M059J (cell line): ENCODE measurements at regions not wholly inside any gene's neighbourhood (a gene's known extent, or its start where the extent isn't known, plus 50 kb on each side); places are given as distances from the start of the nearest gene placed in this dataset.
"Not testable (repeated sequence)": the region's sequence is repeated elsewhere in the genome, so short reads cannot be mapped to it uniquely, and the experiment has no call there.

Experiments
- DNase-seq: peaks from one replicate; pipeline ENCODE4 v3.0.0-alpha.2; 2012; ENCODE audit warnings: low read depth

DNA sequence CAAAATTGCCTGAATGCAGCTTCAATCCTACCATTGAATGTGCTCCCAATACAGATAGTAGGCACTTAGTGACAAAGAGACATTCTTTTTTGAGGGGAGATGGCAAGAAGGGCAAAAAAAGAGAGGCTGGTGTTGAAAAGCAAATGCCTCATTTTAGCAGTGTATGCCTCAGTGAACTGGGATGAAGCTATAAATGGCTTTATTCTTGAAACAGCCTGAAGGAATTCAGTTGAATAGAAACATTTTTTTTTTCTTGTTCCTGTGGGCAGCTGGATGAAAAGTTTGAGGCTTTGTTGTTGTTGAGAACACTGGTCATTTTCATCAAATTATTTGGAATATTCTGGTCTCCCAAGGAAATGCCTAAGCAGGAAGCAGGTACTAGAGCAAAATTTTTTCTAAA lies 228.9 kb downstream of the RNF144A start:
- no peak for DNase-seq

DNA sequence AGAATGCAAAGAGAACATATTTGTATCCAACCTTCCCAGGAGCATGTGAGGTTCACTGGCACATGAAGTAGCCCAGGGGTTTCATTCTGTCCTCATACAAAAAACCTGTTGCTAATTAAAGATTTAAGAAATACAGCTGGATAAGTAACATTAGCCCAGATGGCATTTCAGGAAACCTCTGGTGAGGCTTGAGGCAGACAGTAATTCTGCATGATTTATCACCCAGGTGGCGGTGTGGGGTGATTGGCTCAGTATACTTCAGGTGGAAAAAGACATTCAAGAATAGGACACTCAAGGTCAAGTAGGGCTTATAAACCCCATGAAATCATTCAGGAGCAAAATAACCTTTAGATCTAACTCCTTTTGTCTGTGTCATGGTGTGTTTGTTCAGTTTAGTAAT lies 237.4 kb downstream of the RNF144A start:
- DNase-seq = no peak

DNA sequence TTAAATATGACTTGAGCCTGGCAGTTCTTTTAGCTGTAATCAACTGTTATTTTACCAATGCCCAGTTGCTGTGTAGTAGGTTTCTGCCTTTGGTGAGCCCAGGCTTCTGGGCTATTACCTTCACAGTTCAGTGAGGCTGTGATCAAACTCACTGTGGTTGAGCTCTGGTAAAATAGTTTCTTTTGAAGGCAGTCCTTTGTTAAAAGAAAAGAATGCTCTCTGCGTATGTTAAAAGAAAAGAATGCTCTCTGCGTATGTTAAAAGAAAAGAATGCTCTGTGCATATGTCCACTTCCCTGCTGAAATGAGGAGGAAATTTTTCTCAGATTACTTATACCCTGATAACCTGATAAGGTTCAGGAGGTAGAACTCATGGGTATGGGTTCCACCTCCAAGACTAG lies 244.3 kb downstream of the RNF144A start:
- no peak for DNase-seq

DNA sequence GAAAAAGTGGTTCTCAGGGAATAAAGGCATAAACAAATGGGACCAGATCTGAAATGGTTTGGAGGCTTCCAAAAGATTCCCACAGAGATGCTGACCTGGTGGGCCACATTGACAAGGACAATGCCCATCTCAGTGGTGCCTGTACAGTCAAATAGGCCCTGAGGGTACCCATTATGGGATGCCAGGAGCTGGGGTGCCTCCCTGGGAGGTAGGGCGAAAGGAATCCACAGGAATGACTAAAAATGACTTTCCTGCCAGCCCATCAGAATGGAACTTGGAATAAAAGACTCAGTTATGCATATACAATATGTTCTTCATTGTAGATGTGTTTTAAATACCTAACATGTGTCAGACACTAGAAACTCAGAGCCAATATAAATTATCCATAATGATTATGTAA lies 248.5 kb downstream of the RNF144A start:
- DNase-seq = peak; percentile 38

DNA sequence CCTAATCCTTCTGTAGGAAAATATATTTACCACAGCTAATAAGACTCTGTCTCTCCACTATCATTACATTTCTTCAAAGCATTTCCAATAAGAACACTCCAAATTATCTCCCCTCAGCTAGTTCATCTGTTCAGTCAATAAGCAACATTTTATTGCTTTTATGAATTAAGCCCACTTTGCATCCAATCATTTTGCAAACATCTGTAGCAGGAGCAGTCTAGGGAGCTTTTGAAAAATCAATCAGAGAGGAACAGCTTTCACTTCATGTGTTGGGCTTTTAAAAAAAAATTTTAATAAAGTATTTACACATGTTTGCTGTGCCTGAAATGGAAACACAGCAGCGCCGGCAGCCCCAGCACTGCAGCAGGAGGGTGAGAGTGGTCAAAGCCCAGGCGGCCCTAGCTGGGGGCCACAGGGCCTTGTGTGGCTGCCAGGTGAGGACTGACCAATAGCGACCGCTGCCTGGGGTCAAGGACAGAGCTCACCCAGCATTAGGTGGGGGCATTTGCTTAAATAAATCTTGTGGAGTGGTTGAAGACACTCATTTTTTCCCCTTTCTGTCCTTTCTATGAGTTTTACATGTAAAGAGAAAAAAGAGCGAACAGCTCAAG lies 250.7 kb downstream of the RNF144A start:
- DNase-seq = no peak

DNA sequence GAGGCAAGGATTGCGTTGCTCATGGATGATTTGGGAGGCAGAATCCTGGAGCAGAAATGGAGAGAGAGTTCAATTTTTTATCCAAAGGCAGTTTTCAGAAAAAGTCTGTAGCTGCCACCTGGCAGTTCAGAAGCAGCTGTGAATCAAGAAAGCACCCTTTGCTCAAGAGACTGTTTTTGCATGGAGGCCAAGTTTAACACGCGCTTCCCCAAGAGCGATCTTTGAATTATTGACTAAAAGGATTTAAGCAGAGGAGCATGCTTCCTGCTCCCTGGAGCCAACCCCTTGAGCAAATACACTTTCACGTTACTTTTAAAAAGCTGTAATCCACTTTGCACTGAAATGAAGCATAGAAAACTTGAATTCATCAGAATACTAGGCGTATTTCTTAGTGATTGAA lies 252.4 kb downstream of the RNF144A start:
- DNase-seq = no peak

DNA sequence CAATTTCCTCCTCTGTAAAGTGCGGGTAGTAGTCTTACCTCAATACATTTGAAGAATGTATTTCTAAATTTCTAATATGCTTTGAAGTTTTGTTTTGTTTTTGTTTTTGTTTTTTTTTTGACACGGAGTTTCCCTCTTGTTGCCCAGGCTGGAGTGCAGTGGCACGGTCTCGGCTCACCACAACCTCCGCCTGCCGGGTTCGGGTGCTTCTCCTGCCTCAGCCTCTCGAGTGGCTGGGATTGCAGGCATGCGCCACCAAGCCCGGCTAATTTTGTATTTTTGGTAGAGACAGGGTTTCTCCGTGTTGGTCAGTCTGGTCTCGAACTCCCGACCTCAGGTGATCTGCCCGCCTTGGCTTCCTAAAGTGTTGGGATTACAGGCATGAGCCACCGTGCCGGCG lies 261.8 kb downstream of the RNF144A start:
- DNase-seq = not testable (repeated sequence)

DNA sequence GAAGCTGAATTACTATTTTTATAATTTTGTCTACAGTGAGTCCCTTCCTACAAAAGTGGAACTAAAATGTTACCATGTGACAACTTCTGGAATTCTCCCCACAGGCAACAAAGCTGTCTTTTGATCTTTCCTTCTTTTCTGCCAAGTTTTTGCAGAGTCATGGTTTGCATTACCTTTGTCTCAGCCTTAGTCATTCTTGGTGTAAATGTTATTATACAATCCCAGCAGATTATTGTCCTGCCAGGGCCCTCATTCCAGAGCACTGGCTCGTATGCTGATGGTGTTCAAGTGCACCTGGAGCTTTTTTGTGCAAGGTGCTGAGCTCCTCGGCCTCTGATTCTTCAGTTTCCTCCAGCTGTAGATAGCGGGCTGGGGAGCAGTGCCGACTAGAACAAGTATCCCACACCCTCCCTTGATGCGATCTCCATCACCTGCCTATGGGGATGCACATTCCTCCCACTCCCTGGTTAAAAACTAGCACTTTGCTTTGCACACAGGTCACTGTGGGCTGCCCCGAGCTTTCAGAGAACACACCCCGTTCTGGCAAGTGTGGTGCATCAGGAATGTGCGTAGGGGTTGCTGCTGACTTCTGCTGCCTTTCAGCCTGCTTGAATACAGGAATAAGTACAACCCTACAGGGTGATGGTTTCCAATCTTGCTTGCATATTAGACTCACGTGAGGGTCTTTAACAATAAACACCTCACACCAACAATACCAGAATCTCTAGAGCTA lies 263.6 kb downstream of the RNF144A start:
- peak; percentile 64 for DNase-seq

DNA sequence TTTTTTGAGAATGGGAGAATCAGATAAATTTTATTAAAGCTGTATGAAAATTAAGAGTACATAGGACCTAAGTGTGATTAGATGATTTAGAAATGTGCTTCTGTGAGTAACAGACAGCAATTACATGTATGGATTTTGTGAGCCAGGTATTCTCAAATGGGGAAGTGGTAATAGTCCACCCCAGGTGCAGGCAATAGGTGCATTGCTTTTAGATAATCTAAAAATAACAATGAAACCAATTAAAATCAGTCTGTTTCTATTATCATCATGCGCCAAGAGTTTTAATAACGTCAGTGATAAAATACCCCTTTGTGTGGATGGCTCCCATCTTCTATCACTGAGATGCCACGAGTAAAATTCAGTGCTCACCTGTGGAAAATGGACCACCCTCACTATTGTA lies 265.3 kb downstream of the RNF144A start:
- DNase-seq = no peak

DNA sequence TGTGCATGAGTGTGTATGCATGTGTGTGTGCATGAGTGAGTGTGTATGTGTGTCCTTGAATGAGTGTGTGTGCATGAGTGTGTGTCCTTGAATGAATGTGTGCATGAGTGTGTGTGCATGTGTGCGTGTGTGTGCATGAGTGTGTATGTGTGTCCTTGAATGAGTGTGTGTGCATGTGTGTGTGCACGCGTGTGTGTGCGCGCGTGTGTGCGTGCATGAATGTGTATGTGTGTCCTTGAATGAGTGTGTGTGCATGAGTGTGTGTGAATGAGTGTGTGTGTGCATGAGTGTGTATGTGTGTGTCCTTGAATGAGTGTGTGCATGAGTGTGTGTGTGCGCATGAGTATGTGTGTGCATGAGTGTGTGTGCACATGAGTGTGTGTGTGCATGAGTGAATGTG lies 271.9 kb downstream of the RNF144A start:
- no peak for DNase-seq

DNA sequence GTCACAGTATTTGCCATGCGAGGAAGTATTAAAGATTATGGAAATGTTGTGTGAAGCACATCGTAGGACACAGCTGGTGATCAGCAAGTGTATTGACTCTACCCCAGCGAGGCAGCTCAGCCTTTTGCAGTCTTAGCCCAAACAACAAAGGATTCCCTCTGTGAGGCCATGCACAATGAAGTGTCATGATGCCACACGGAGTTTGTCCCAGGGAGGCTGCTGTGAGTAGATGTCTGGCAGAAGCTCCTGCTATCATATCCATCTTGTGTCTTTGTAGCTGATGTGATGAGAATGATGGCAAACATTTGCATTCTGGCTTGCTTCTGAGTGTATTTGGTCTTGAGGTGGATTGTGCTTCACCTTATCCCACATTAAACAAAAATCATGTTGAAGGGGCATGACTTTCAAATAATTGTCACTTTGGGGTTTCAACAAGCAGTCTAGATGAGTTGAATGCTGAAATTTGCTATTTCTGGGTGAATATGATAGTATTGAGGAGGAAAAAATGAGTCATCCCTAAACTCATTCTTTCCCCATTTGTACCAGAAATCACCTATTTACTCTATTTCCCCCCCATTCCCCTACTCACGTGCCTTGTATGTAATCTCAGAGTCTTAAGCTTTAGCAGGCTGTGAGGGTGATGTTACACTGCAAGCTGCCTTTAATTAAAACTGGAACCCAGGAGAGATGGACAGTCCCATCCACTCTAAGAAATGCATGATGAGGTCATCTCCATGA lies 273.5 kb downstream of the RNF144A start:
- no peak for DNase-seq

DNA sequence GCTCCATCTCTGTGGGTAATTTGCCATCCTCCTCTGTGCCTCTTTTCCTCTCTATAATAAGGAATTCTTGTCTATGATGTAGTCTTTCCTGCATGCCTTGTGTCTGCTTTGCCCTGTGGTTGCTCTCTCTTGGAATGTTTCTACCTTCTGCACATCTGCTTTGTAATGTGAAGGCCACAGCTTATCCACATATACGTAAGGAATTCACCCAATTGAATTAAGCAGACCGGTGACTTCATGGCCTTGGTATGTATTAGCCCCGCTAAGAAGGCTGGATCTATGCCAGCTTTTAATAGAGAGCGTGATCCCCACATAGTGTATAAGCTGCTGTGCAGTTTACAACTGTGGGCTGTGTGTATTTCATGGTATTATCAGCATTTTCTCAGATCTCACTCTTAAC lies 274.7 kb downstream of the RNF144A start:
- peak; percentile 71 for DNase-seq

DNA sequence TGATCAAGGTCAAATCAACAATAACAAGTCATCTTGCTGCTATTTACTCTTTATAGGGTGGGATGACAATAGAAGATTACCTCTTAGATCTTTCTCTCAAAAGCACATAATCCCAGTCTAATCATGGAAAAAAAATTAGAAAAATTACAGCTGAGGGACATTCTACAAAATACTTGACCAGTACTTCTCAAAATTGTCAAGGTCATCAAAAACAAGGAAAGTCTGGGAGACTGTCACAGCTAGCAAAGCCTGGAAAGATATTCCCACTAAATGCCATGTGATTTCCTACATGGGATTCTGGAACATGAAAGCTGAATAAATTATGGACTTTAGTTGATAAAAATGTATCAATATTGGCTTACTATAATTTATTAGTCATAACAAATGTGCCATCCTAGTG lies 276.2 kb downstream of the RNF144A start:
- no peak for DNase-seq

DNA sequence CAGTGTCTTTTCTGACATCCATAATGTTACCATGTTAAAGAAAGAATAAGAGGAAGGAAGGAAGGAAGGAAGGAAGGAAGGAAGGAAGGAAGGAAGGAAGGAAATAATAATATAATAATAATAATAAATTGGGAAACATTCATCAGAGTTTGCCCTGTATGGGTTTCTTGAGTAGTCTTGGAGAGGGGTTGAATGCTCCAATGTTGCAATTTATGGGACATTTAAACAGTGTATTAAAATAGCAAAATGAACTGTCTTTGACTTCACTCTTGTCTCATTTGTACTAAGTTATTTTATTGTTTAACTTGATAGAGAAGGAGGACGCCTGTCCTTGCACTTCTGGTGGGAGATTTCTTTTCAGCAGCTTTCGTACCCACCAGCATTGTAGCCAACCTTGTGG lies 277.7 kb downstream of the RNF144A start:
- DNase-seq = no peak

DNA sequence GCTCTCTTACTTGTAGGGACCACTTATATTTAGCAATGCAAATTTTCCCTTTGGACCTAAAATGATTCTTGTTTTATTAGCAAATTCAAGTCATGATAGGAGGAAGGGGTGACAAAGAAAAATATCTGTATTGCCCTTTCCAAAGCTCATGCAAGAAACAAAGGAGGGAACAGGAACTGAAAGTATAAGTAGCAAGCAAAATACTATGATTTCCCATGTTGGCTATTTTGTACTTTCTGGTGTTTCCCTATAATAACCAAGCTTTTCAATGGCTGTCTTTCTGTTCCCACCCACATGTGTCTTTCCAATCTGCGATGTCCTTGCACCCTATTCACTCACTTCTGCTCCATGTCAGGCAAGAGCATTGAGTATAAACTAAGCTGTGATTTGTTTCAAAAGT lies 279.7 kb downstream of the RNF144A start:
- DNase-seq = no peak

DNA sequence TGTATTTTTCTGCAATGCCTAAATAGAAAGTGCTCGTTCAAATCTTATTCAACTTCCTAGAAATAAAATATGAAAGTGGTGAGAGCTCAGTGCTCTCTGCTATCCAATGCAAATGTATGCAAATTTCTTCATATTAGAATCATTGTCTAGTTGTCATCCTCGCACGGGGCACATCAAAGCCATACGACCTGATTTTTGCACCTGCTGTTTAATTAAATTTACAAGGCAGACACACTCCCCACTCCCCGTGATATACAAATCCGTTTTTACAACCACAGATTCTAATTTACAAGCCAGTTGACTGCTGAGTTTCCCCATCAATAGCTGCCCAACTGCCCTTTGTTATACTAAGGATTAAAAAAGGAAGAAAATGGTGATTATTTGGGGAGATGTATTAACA lies 284.6 kb downstream of the RNF144A start:
- no peak for DNase-seq

DNA sequence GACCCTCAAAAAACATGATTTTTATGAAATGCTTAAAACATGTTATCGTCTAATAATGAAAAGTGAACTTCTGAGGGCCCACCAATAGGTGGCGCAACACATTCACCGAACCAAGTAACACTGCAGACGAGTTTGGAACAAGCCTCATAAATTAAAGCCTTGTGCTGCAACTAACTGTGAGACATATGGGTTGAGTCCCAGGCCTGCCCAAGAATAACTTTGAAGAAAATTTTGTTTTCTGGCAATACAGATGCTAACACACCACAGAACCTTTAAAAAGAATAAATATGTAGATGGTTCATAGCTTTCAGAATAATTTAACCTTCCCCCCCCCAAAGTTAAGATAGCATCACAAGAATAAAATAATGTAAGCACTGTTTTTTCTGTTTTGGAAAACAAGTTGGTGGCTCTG lies 285.9 kb downstream of the RNF144A start:
- peak; percentile 31 for DNase-seq

DNA sequence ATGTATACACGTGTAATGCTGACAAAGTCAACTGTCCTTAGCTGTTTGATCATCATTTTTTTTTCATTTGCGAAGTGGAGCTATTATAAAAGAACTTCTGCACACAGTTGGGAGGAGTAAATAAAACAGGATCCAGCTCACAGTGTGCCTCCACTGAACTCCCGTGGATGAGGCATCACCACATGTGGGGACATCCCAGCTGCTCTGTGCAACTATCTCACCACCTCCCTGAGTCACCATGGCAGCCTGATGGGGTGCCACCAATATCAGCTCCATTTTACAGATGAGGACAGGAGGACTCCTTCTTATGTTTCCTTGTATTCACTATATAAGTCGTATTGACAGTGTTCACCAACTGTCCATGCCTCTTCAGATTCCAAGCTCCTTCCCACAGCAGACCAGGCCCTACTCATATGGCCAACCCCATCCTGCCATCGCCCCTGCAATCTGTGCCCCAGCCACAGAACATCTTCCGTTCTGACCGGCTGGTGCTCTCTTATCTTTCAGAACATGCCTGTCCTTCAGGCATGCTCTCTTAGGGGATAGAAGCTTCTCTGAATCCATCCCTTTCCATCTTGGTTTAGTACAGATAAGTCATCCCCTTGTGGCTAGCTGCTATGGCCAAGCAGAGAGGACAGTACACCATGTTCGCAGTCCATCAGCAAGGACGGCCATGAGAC lies 288.1 kb downstream of the RNF144A start:
- no peak for DNase-seq

DNA sequence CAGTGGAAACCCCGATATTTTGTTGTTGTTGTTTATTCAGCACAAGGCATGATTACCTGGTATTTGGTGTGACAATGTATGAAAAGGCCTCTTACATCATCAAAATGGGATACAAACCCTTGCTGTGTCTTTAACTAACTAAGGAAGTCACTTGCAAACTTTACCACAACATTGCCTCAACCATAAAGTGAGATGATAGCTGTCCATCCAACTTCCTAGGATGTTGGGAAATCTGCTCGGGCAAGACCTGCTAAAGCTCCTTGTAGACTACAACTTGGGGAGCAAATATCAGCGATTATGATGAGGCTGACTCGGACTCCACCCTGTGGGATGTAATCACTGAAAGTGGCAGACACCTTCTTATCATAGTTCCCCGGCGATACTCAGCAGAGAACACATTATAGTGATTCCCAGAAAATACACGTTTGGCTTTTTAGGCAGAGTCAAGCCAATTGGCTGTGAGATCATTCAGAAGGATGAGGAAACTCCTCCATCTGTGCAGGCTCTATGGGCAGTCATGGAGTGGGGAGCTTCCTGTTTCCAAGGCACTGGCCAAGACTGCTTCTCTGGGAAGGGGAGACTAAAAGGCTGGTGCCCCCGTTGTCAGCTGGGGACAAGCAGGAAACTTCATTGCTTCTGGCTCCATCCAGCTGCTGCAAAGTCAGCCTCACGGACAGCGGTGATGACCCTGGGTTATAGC lies 289.0 kb downstream of the RNF144A start:
- no peak for DNase-seq

DNA sequence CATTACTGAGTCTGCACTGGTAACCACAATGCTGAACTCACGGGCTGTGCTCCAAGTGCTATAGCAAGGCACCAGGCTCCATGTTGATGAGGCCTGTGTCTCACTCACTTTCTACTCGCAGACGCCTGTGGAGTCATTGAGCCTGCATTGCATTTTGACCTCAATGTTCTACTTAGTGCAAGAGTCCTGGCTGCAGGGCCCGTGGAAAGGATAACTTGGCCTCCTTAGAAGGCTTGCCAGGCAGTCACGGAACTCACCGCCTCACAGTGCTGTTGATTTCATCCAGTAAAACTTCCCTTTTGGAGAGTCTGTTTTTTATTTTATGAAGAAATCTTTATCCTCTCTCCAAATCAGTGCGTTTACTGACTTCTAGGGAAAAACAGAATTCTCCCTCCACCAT lies 290.4 kb downstream of the RNF144A start:
- no peak for DNase-seq

DNA sequence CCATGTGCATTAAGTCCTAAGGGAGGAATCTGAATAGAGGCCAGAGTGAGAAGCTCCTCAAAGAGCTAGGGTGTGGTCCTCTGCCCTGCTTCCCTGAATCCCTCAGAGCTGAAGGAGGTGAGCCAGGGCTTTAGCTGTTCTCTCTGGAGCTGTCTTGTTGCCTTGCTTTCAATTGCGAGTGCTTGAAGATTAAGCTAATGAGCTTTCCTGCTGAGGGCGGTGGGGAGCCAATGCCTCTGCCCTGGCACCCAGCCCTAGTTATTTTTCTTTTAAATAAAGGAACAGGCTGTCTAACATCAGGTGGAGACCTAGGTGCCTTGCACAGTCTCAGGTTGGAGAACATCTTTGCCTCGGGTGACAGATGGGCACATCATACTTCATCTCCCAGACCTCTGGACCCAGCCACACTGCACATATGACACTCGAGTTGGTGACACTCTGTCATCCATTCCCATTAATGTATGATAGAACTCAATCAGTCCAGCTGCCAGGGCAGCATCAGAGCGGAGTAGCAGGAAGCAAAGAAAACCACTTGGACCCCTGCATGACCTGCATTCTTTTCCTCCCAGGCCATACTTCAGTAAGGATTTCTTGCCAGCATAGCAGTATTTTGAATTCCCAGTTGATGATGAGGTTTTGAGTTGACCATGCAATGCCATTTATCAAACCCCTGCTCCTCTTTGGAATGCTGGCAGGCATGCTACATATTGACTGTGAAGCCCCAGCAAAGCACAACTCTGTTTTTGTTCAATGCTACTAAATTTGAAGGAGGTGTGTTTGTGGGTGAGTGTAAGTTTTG lies 292.7 kb downstream of the RNF144A start:
- no peak for DNase-seq
